ENCODE measurements at regions not wholly inside any gene's neighbourhood (a gene's known extent, or its start where the extent isn't known, plus 50 kb on each side); places are given as distances from the start of the nearest gene placed in this dataset.

DNA sequence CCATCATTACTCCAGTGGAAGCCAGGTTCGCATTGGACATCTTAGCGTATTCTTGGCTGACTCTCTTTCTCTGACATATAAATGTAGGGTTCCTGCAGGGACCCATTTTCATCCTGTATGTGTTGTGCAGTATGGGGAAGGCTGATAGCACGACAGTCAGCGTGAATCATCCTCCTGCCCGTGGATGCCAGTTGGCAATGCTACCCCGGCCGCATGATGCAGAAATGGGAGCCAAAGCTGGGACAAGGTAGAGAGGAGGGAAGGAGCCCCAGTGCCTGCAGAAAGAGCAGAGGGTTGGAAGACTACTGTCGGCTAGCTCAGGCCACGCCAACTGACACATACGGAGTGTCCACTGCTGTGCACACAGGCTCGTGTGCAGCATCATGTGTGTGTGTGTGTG, 251.6 kb downstream of the SKAP2 start:
- DNase-seq = no peak
- CTCF ChIA-PET = interaction anchor here (0.7 kb wide), 1 partner anchor 54 kb away, joined by 3 read pairs; no protein-coding TSS in a partner anchor
- no peaks in the 10 kb centered on the region for H4K20me1 ChIP-seq (ENCODE audit: insufficient read depth)
- no peak overlapping the region for H3K27ac ChIP-seq (ENCODE audit: low read depth in 2 of 2, low read length in 1 of 2)
- H3K9ac ChIP-seq = no peak overlapping the region
- H3F3A ChIP-seq (replicated peaks; ENCODE audit: insufficient read depth) = no peaks in the 10 kb centered on the region
- no peaks in the 10 kb centered on the region for H3K9me2 ChIP-seq
- TF ChIP-seq GATA2 (CRISPR knock-in tag; IDR thresholded peaks at IDR 0.05) (no peak), ELF1 (IDR thresholded peaks at IDR 0.05) (no peak), GABPA (IDR thresholded peaks at IDR 0.05; ENCODE audit: low read depth) (no peak), POLR2AphosphoS5 (IDR thresholded peaks at IDR 0.05; ENCODE audit: low read depth, low read length) (no peak), MEF2A (IDR thresholded peaks at IDR 0.05; ENCODE audit: borderline replicate concordance, low read depth) (no peak)
- H3K4me3 ChIP-seq (ENCODE audit: low read depth in 2 of 2, low read length in 1 of 2) = no peak overlapping the region
- H3K79me2 ChIP-seq (ENCODE audit: insufficient read depth) = no peaks in the 10 kb centered on the region
- no peaks in the 10 kb centered on the region for H3K27me3 ChIP-seq (ENCODE audit: insufficient read depth)
- no peak overlapping the region for H2AFZ ChIP-seq (ENCODE audit: low read depth)
- H3K9me3 ChIP-seq = no peaks in the 10 kb centered on the region
- H3K36me3 ChIP-seq (replicated peaks in 1 of 2; ENCODE audit: control insufficient read depth in 1 of 2, insufficient read depth in 2 of 2, low read length in 1 of 2) = no peaks in the 10 kb centered on the region
- H3K4me1 ChIP-seq (ENCODE audit: control insufficient read depth in 1 of 2, insufficient read depth in 2 of 2, low read depth in 1 of 2, low read length in 1 of 2) = peaks cover 0 to 2% of the 10 kb centered on the region in 2 experiments; a peak in 1 of 4 replicates
- H3K4me2 ChIP-seq = no peak overlapping the region
- POLR2A ChIA-PET = no interaction called here
- 47% methylated on average over 11 of the region's 11 CpGs for WGBS (ENCODE audit: low lambda C conversion rate)

GRCh38 chr7:26614503-26614902, 249.9 kb downstream of the SKAP2 start:
- Histone ChIP-seq H2AFZ (ENCODE audit: low read depth) (no peak overlapping the region), H3F3A (replicated peaks; ENCODE audit: insufficient read depth) (no peaks in the 10 kb centered on the region), H3K9ac (no peak overlapping the region), H3K9me3 (no peaks in the 10 kb centered on the region), H3K36me3 (replicated peaks in 1 of 2; ENCODE audit: control insufficient read depth in 1 of 2, insufficient read depth in 2 of 2, low read length in 1 of 2) (no peaks in the 10 kb centered on the region), H3K4me3 (ENCODE audit: low read depth in 2 of 2, low read length in 1 of 2) (no peak overlapping the region), H3K79me2 (ENCODE audit: insufficient read depth) (no peaks in the 10 kb centered on the region), H4K20me1 (ENCODE audit: insufficient read depth) (no peaks in the 10 kb centered on the region), H3K9me2 (no peaks in the 10 kb centered on the region), H3K27ac (ENCODE audit: low read depth in 2 of 2, low read length in 1 of 2) (no peak overlapping the region), H3K4me1 (ENCODE audit: control insufficient read depth in 1 of 2, insufficient read depth in 2 of 2, low read depth in 1 of 2, low read length in 1 of 2) (peaks cover 0 to 1% of the 10 kb centered on the region in 2 experiments; a peak in 1 of 4 replicates), H3K27me3 (ENCODE audit: insufficient read depth) (no peaks in the 10 kb centered on the region), H3K4me2 (no peak overlapping the region)
- 65% methylated on average over 11 of the region's 11 CpGs for WGBS (ENCODE audit: low lambda C conversion rate)
- CTCF ChIA-PET = interaction anchor here (0.5 to 1.9 kb wide), 3 partner anchors 64 to 245 kb away, joined by 3 to 7 read pairs (median 3); no protein-coding TSS in a partner anchor
- TF ChIP-seq FOSL2 (IDR thresholded peaks at IDR 0.05; ENCODE audit: borderline replicate concordance, low read depth) = no peak
- no peak for TF ChIP-seq ELF1 (IDR thresholded peaks at IDR 0.05)
- TF ChIP-seq GATA2 (CRISPR knock-in tag; IDR thresholded peaks at IDR 0.05) = no peak
- TF ChIP-seq MXI1 (IDR thresholded peaks at IDR 0.05; ENCODE audit: low read depth, low read length) = no peak
- TF ChIP-seq SMC3 (IDR thresholded peaks at IDR 0.05; ENCODE audit: low read depth, low read length) = no peak
- TF ChIP-seq GABPA (IDR thresholded peaks at IDR 0.05; ENCODE audit: low read depth) = no peak
- no peak for TF ChIP-seq REST (IDR thresholded peaks at IDR 0.05; ENCODE audit: low read depth, low read length)
- no peak for TF ChIP-seq RXRA (IDR thresholded peaks at IDR 0.05; ENCODE audit: borderline replicate concordance, low read depth)
- TF ChIP-seq TCF12 (IDR thresholded peaks at IDR 0.05) = no peak
- TF ChIP-seq EZH2phosphoT487 (IDR thresholded peaks at IDR 0.05; ENCODE audit: borderline replicate concordance, low read depth) = no peak
- no peak for TF ChIP-seq TEAD4 (IDR thresholded peaks at IDR 0.05; ENCODE audit: borderline replicate concordance, insufficient read depth)
- TF ChIP-seq, protein P1, sequence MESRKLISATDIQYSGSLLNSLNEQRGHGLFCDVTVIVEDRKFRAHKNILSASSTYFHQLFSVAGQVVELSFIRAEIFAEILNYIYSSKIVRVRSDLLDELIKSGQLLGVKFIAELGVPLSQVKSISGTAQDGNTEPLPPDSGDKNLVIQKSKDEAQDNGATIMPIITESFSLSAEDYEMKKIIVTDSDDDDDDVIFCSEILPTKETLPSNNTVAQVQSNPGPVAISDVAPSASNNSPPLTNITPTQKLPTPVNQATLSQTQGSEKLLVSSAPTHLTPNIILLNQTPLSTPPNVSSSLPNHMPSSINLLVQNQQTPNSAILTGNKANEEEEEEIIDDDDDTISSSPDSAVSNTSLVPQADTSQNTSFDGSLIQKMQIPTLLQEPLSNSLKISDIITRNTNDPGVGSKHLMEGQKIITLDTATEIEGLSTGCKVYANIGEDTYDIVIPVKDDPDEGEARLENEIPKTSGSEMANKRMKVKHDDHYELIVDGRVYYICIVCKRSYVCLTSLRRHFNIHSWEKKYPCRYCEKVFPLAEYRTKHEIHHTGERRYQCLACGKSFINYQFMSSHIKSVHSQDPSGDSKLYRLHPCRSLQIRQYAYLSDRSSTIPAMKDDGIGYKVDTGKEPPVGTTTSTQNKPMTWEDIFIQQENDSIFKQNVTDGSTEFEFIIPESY (IDR thresholded peaks at IDR 0.05; ENCODE audit: borderline replicate concordance, low read depth) = no peak
- POLR2A ChIA-PET = no interaction called here
- no peak for DNase-seq

Data from SK-N-SH (cell line).